ENCODE measurements at regions not wholly inside any gene's neighbourhood (a gene's known extent, or its start where the extent isn't known, plus 50 kb on each side); places are given as distances from the start of the nearest gene placed in this dataset.

- H3K27me3 ChIP-seq: no peaks in the 10 kb centered on the region
- intact Hi-C loops (cut with DNase I; ENCODE audit: low total_unique reads): no loop called here
- no peak for DNase-seq
- no peaks in the 10 kb centered on the region for H3K36me3 ChIP-seq
- TF ChIP-seq POLR2A (IDR thresholded peaks at IDR 0.05) (no peak), CTCF (IDR thresholded peaks at IDR 0.05) (no peak)
- H3K4me1 ChIP-seq: no peaks in the 10 kb centered on the region
- no peak overlapping the region for H3K4me3 ChIP-seq
- no peak overlapping the region for H3K27ac ChIP-seq
- no peaks in the 10 kb centered on the region for H3K9me3 ChIP-seq
Measured at GRCh38 chr14:65975865-65976264, 510.3 kb upstream of the CCDC196 start.

GRCh38 chr14:65976761-65977404 lies 509.3 kb upstream of the CCDC196 start:
- intact Hi-C loops (cut with DNase I; ENCODE audit: low total_unique reads): no loop called here
- Histone ChIP-seq H3K4me3 (no peak overlapping the region), H3K27ac (no peak overlapping the region), H3K4me1 (no peaks in the 10 kb centered on the region), H3K36me3 (no peaks in the 10 kb centered on the region), H3K27me3 (no peaks in the 10 kb centered on the region), H3K9me3 (no peaks in the 10 kb centered on the region)
- DNase-seq: no peak
- no peak for TF ChIP-seq CTCF (IDR thresholded peaks at IDR 0.05)
- TF ChIP-seq POLR2A (IDR thresholded peaks at IDR 0.05): no peak

GRCh38 chr14:65981192-65981843 lies 504.9 kb upstream of the CCDC196 start:
- Histone ChIP-seq H3K4me1 (no peaks in the 10 kb centered on the region), H3K27ac (no peak overlapping the region), H3K36me3 (no peaks in the 10 kb centered on the region), H3K4me3 (no peak overlapping the region), H3K27me3 (no peaks in the 10 kb centered on the region), H3K9me3 (no peaks in the 10 kb centered on the region)
- intact Hi-C loops (cut with DNase I; ENCODE audit: low total_unique reads): no loop called here
- no peak for DNase-seq
- no peak for TF ChIP-seq CTCF (IDR thresholded peaks at IDR 0.05)
- TF ChIP-seq POLR2A (IDR thresholded peaks at IDR 0.05): no peak

GRCh38 chr14:65986041-65986440 lies 500.1 kb upstream of the CCDC196 start:
- intact Hi-C loops (cut with DNase I; ENCODE audit: low total_unique reads): no loop called here
- H3K27me3 ChIP-seq: no peaks in the 10 kb centered on the region
- H3K36me3 ChIP-seq: no peaks in the 10 kb centered on the region
- TF ChIP-seq POLR2A (IDR thresholded peaks at IDR 0.05) (no peak), CTCF (IDR thresholded peaks at IDR 0.05) (no peak)
- DNase-seq: no peak
- no peak overlapping the region for H3K27ac ChIP-seq
- H3K4me3 ChIP-seq: no peak overlapping the region
- H3K9me3 ChIP-seq: no peaks in the 10 kb centered on the region
- H3K4me1 ChIP-seq: no peaks in the 10 kb centered on the region

- Histone ChIP-seq H3K27ac (no peak overlapping the region), H3K27me3 (no peaks in the 10 kb centered on the region), H3K9me3 (no peaks in the 10 kb centered on the region), H3K4me1 (no peaks in the 10 kb centered on the region), H3K36me3 (no peaks in the 10 kb centered on the region), H3K4me3 (no peak overlapping the region)
- no peak for DNase-seq
- TF ChIP-seq POLR2A (IDR thresholded peaks at IDR 0.05): no peak
- TF ChIP-seq CTCF (IDR thresholded peaks at IDR 0.05): no peak
- intact Hi-C loops (cut with DNase I; ENCODE audit: low total_unique reads): no loop called here
Measured at GRCh38 chr14:65989981-65990380, 496.2 kb upstream of the CCDC196 start.

Data from uterus (tissue), 3 donors.